Mesenchymal stem cell (in vitro differentiated cells and primary cell): ENCODE measurements at regions not wholly inside any gene's neighbourhood (a gene's known extent, or its start where the extent isn't known, plus 50 kb on each side); places are given as distances from the start of the nearest gene placed in this dataset.
A peak's percentile ranks its signal among the peaks of the same experiment; 100 is the strongest.

Experiments
- DNase-seq: peaks from one replicate; pipeline ENCODE4 v3.0.0-alpha.2; 2013
- H2AFZ ChIP-seq: one replicate; pipeline ENCODE4 v1.6.1; 2013; ENCODE audit warnings: low read depth, mild to moderate bottlenecking, control low read depth, inconsistent platforms, low read length, moderate library complexity
- H2AK5ac ChIP-seq: 2 replicates; pipeline ENCODE4 v1.6.1; 2013; ENCODE audit warnings: low read length, moderate library complexity, mild to moderate bottlenecking, inconsistent platforms; ENCODE audit not compliant: severe bottlenecking
- H2BK120ac ChIP-seq: one replicate; pipeline ENCODE4 v1.6.1; 2013; ENCODE audit warnings: low read depth, mild to moderate bottlenecking, inconsistent platforms, low read length, moderate library complexity
- H2BK12ac ChIP-seq, 2 experiments: one replicate each; pipeline ENCODE4 v1.6.1; 2013; ENCODE audit warnings: inconsistent platforms in 2 of 2, low read length in 2 of 2, mild to moderate bottlenecking in 2 of 2, moderate library complexity in 2 of 2, control low read depth in 1 of 2
- H2BK15ac ChIP-seq: one replicate; pipeline ENCODE4 v1.6.1; 2013; ENCODE audit warnings: mild to moderate bottlenecking, low read depth, inconsistent platforms; ENCODE audit not compliant: poor library complexity, severe bottlenecking
- H2BK5ac ChIP-seq: 2 replicates; pipeline ENCODE4 v1.6.1; 2013; ENCODE audit warnings: low read depth, mild to moderate bottlenecking, low read length, control low read depth, inconsistent platforms; ENCODE audit not compliant: poor library complexity, severe bottlenecking
- H3K14ac ChIP-seq, 2 experiments: one replicate each; pipeline ENCODE4 v1.6.1; 2013; ENCODE audit warnings: inconsistent platforms in 2 of 2, low read length in 2 of 2, control low read depth in 1 of 2, mild to moderate bottlenecking in 1 of 2, moderate library complexity in 1 of 2
- H3K18ac ChIP-seq, 2 experiments: one replicate each; pipeline ENCODE4 v1.6.1; 2013; ENCODE audit warnings: inconsistent platforms in 2 of 2, low read length in 2 of 2, control low read depth in 1 of 2, low read depth in 1 of 2, mild to moderate bottlenecking in 1 of 2
- H3K23ac ChIP-seq, 2 experiments: one replicate each; pipeline ENCODE4 v1.6.1; 2013; ENCODE audit warnings: inconsistent platforms in 2 of 2, low read length in 2 of 2, mild to moderate bottlenecking in 2 of 2, moderate library complexity in 2 of 2, control low read depth in 1 of 2
- H3K27ac ChIP-seq: 2 replicates; pipeline ENCODE4 v1.5.1; 2013; ENCODE audit warnings: mild to moderate bottlenecking, moderate library complexity, low read length, control low read depth, inconsistent platforms; ENCODE audit not compliant: poor library complexity, severe bottlenecking
- H3K27me3 ChIP-seq, 2 experiments: 2 replicates each; pipeline versions ENCODE4 v1.6.1 to v1.7.0; 2013; ENCODE audit warnings: low read length in 2 of 2, mild to moderate bottlenecking in 2 of 2, moderate library complexity in 2 of 2, control low read depth in 1 of 2, inconsistent platforms in 1 of 2; ENCODE audit not compliant: control insufficient read depth in 1 of 2, insufficient read depth in 1 of 2
- H3K36me3 ChIP-seq, 2 experiments: 2 replicates each; pipeline versions ENCODE4 v1.6.1 to v1.7.0; 2013; ENCODE audit warnings: low read length in 2 of 2, control low read depth in 1 of 2, inconsistent platforms in 1 of 2, low read depth in 1 of 2, mild to moderate bottlenecking in 1 of 2; ENCODE audit not compliant: insufficient read depth in 2 of 2, control insufficient read depth in 1 of 2
- H3K4ac ChIP-seq, 2 experiments: one replicate each; pipeline ENCODE4 v1.6.1; 2013; ENCODE audit warnings: inconsistent platforms in 2 of 2, low read length in 2 of 2, mild to moderate bottlenecking in 2 of 2, moderate library complexity in 2 of 2, control low read depth in 1 of 2, low read depth in 1 of 2
- H3K4me1 ChIP-seq: 2 replicates; pipeline ENCODE4 v1.6.1; 2013; ENCODE audit warnings: low read depth, low read length, control low read depth; ENCODE audit not compliant: control insufficient read depth, insufficient read depth
- H3K4me2 ChIP-seq: 2 replicates; pipeline ENCODE4 v1.6.1; 2013; ENCODE audit warnings: low read length, mild to moderate bottlenecking, inconsistent platforms; ENCODE audit not compliant: poor library complexity, severe bottlenecking
- H3K4me3 ChIP-seq, 2 experiments: 2 replicates each; pipeline versions ENCODE4 v1.5.1 to v1.7.0; 2013; ENCODE audit warnings: low read length in 2 of 2, mild to moderate bottlenecking in 2 of 2, control low read depth in 1 of 2, low read depth in 1 of 2; ENCODE audit not compliant: insufficient read depth in 1 of 2
- H3K79me1 ChIP-seq: replicated peaks from 2 replicates; pipeline ENCODE4 v1.6.1; 2013; ENCODE audit warnings: mild to moderate bottlenecking, control low read depth, low read length, inconsistent platforms; ENCODE audit not compliant: poor library complexity, severe bottlenecking
- H3K9ac ChIP-seq: 2 replicates; pipeline ENCODE4 v1.7.0; 2013; ENCODE audit warnings: mild to moderate bottlenecking, low read length, moderate library complexity
- H3K9me3 ChIP-seq: 2 replicates; pipeline ENCODE4 v1.7.0; 2013; ENCODE audit warnings: mild to moderate bottlenecking, low read length; ENCODE audit not compliant: control insufficient read depth
- H4K8ac ChIP-seq: one replicate; pipeline ENCODE4 v1.6.1; 2013; ENCODE audit warnings: inconsistent platforms, mild to moderate bottlenecking, low read length, moderate library complexity
- H4K91ac ChIP-seq: one replicate; pipeline ENCODE4 v1.6.1; 2013; ENCODE audit warnings: mild to moderate bottlenecking, low read length, inconsistent platforms
- WGBS: methylation state at CpG from one replicate; pipeline ENCODE4 v1.1.7; 2013; ENCODE audit warnings: mixed read lengths; 5-methylcytosine and 5-hydroxymethylcytosine counted together

DNA sequence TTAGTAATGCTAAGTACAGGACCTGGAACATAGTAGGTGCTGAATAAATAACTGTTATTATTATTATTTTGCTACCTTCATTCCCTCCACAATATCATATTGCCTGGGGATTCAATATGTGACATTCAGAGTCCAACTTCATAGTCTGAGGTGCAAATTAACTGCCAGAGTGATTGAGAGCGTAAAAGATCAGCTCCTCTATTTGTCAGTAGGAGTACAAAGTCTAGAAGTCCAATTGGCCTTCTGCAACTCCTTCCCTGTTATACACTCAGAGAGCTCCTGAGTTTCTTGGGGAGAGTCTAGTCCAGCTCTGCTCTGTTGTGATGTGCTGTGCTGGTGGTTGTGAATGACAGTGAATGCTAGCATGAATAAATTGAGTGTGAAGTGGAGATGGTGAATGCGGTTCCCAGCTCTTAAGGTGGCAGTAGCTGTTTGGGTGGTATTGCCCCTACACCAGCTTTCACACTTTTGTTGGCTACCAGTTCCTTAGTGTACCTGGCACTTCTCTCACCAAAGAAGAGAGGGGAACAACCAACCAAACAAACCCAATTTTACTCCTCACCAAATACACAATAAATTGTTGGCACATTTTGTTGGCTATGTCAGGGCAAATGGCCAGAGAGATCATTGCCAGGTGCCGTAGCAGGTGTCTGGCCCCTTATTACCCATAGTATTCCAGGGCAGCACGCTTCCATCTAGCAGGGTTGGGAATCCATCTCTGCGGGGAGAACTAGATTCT is 270.1 kb upstream of the TBL1XR1 start:
- H3K4ac ChIP-seq, result no peak overlapping the region
- no peak overlapping the region for H3K23ac ChIP-seq
- peak overlapping the region; percentile 6 for H2BK120ac ChIP-seq
- no peak overlapping the region for H3K9ac ChIP-seq
- H2BK5ac ChIP-seq, result no peak overlapping the region
- H2BK12ac ChIP-seq, result peak overlapping the region in 1 of 2 experiments; percentile 6
- no peak overlapping the region for H3K14ac ChIP-seq
- H3K4me1 ChIP-seq, result peaks cover 7% of the 10 kb centered on the region
- 100% methylated on average over 5 of the region's 5 CpGs for WGBS
- peak overlapping the region in 1 of 2 experiments; percentile 11 for H3K18ac ChIP-seq
- H3K27me3 ChIP-seq, result no peaks in the 10 kb centered on the region
- no peak overlapping the region for H2AK5ac ChIP-seq
- no peaks in the 10 kb centered on the region for H3K36me3 ChIP-seq
- H4K91ac ChIP-seq, result no peak overlapping the region
- no peak overlapping the region for H3K27ac ChIP-seq
- no peaks in the 10 kb centered on the region for H3K79me1 ChIP-seq
- H4K8ac ChIP-seq, result no peak overlapping the region
- no peak overlapping the region for H3K4me3 ChIP-seq
- no peaks in the 10 kb centered on the region for H3K9me3 ChIP-seq
- no peak overlapping the region for H2AFZ ChIP-seq
- no peak overlapping the region for H3K4me2 ChIP-seq
- H2BK15ac ChIP-seq, result no peak overlapping the region
- DNase-seq, result no peak

- Histone ChIP-seq H3K4ac (no peak overlapping the region), H3K27ac (peak overlapping the region; percentile 24), H3K4me2 (no peak overlapping the region), H2AFZ (no peak overlapping the region), H3K36me3 (no peaks in the 10 kb centered on the region), H2AK5ac (no peak overlapping the region), H3K79me1 (no peaks in the 10 kb centered on the region), H3K4me1 (peaks cover 7% of the 10 kb centered on the region), H3K23ac (no peak overlapping the region), H2BK120ac (no peak overlapping the region), H3K9ac (peak overlapping the region; percentile 48), H4K8ac (no peak overlapping the region), H2BK12ac (peak overlapping the region; percentile 21 to 49), H2BK15ac (no peak overlapping the region), H3K14ac (peak overlapping the region in 1 of 2 experiments; percentile 19), H3K9me3 (no peaks in the 10 kb centered on the region), H2BK5ac (no peak overlapping the region), H3K4me3 (no peak overlapping the region), H3K27me3 (no peaks in the 10 kb centered on the region), H3K18ac (peak overlapping the region in 1 of 2 experiments; percentile 46), H4K91ac (peak overlapping the region; percentile 9)
- peak; percentile 50 for DNase-seq
These were observed 271.0 kb upstream of the TBL1XR1 start for GRCh38 chr3:177468331-177468730.

GRCh38 chr3:177468816-177469215 is 271.5 kb upstream of the TBL1XR1 start:
- Histone ChIP-seq H3K4me1 (peaks cover 7% of the 10 kb centered on the region), H2BK5ac (no peak overlapping the region), H3K9me3 (no peaks in the 10 kb centered on the region), H4K8ac (no peak overlapping the region), H3K79me1 (no peaks in the 10 kb centered on the region), H3K27me3 (no peaks in the 10 kb centered on the region), H3K4me2 (no peak overlapping the region), H4K91ac (no peak overlapping the region), H2BK15ac (no peak overlapping the region), H3K18ac (no peak overlapping the region), H3K36me3 (no peaks in the 10 kb centered on the region), H3K14ac (no peak overlapping the region), H2AFZ (no peak overlapping the region), H3K9ac (peak overlapping the region; percentile 48), H3K27ac (peak overlapping the region; percentile 5), H2BK120ac (no peak overlapping the region), H3K23ac (no peak overlapping the region), H3K4me3 (no peak overlapping the region), H2AK5ac (peak overlapping the region; percentile 87), H3K4ac (no peak overlapping the region), H2BK12ac (no peak overlapping the region)
- WGBS, result 95% methylated on average over 1 of the region's 1 CpG
- DNase-seq, result peak; percentile 53

DNA sequence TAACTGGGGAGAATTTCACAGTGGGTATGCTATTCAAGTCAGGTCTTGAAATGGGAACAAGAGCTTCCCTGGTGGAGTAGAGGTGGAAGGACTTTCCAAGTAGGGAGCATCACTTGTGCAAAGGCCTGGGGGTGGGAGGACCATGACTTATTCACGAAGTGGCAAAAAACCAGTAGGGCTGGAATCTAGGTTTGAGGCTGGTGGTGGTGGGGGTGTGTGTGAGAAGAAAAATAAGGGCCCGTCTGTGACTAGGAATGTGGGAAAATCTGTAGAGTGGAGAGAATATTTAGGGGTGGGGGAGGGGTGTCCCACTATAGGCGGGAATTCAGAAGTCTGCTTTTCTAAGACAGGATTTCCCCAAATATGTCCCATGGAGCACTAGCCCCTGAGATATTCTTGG is 271.9 kb upstream of the TBL1XR1 start:
- Histone ChIP-seq H3K4me1 (peaks cover 7% of the 10 kb centered on the region), H3K23ac (no peak overlapping the region), H3K79me1 (no peaks in the 10 kb centered on the region), H3K14ac (no peak overlapping the region), H3K4me3 (no peak overlapping the region), H2BK5ac (no peak overlapping the region), H4K91ac (no peak overlapping the region), H3K27me3 (no peaks in the 10 kb centered on the region), H2BK12ac (peak overlapping the region in 1 of 2 experiments; percentile 61), H3K36me3 (no peaks in the 10 kb centered on the region), H3K27ac (peak overlapping the region; percentile 5), H2AFZ (no peak overlapping the region), H3K4ac (no peak overlapping the region), H4K8ac (no peak overlapping the region), H2BK120ac (no peak overlapping the region), H2AK5ac (peak overlapping the region; percentile 87), H2BK15ac (no peak overlapping the region), H3K4me2 (no peak overlapping the region), H3K9me3 (no peaks in the 10 kb centered on the region), H3K9ac (no peak overlapping the region), H3K18ac (peak overlapping the region in 1 of 2 experiments; percentile 63)
- no peak for DNase-seq
- 96% methylated on average over 2 of the region's 3 CpGs for WGBS
